NCI-H1105 treated with DMSO at 0.1 percent for 48 hours (cell line): ENCODE measurements at regions not wholly inside any gene's neighbourhood (a gene's known extent, or its start where the extent isn't known, plus 50 kb on each side); places are given as distances from the start of the nearest gene placed in this dataset.

Experiments
- DNase-seq: peaks from one replicate; lab custom pipeline; 2025; lab: John Stamatoyannopoulos, UW

- no peak for DNase-seq
These were observed 242.3 kb upstream of the SP8 start for GRCh38 chr7:21029006-21029405.

- peak; percentile 50 for DNase-seq
These were observed 243.7 kb upstream of the SP8 start for GRCh38 chr7:21030237-21030871.

- DNase-seq, result no peak
These were observed 254.6 kb upstream of the SP8 start for GRCh38 chr7:21041252-21041651.

GRCh38 chr7:21041666-21042065 is 255.0 kb upstream of the SP8 start:
- DNase-seq, result no peak

- DNase-seq, result peak; percentile 15
These were observed 257.7 kb upstream of the SP8 start for GRCh38 chr7:21044384-21044783.

GRCh38 chr7:21044913-21045568 is 258.4 kb upstream of the SP8 start:
- no peak for DNase-seq

GRCh38 chr7:21051865-21052264 is 265.2 kb upstream of the SP8 start:
- no peak for DNase-seq

- DNase-seq, result no peak
These were observed 267.9 kb upstream of the SP8 start for GRCh38 chr7:21054427-21055112.

- no peak for DNase-seq
These were observed 272.4 kb upstream of the SP8 start for GRCh38 chr7:21059069-21059468.

- no peak for DNase-seq
These were observed 276.4 kb upstream of the SP8 start for GRCh38 chr7:21063106-21063505.

- DNase-seq, result no peak
These were observed 278.3 kb upstream of the SP8 start for GRCh38 chr7:21064698-21065648.

- no peak for DNase-seq
These were observed 279.5 kb upstream of the SP8 start for GRCh38 chr7:21066221-21066620.

- no peak for DNase-seq
These were observed 280.5 kb upstream of the SP8 start for GRCh38 chr7:21067216-21067615.

- no peak for DNase-seq
These were observed 283.9 kb upstream of the SP8 start for GRCh38 chr7:21070571-21071090.

- no peak for DNase-seq
These were observed 285.1 kb upstream of the SP8 start for GRCh38 chr7:21071561-21072501.

GRCh38 chr7:21076054-21076453 is 289.4 kb upstream of the SP8 start:
- DNase-seq, result peak; percentile 98

GRCh38 chr7:21076574-21076973 is 289.9 kb upstream of the SP8 start:
- DNase-seq, result peak; percentile 34

- DNase-seq, result no peak
These were observed 290.9 kb upstream of the SP8 start for GRCh38 chr7:21077602-21078001.

- DNase-seq, result no peak
These were observed 297.6 kb upstream of the SP8 start for GRCh38 chr7:21084286-21084685.

- DNase-seq, result peak; percentile 95
These were observed 300.0 kb upstream of the SP8 start for GRCh38 chr7:21086688-21087087.

GRCh38 chr7:21089653-21090052 is 303.0 kb upstream of the SP8 start:
- no peak for DNase-seq
